Endothelial cell of umbilical vein (primary cell): ENCODE measurements at regions not wholly inside any gene's neighbourhood (a gene's known extent, or its start where the extent isn't known, plus 50 kb on each side); places are given as distances from the start of the nearest gene placed in this dataset.
A peak's percentile ranks its signal among the peaks of the same experiment; 100 is the strongest.

Source experiments
- BruUV-seq: library from RNA; stranded (reverse); fragments of 400-500 nt; replicated peaks from 2 replicates; lab custom pipeline; 2021; lab: Mats Ljungman, UMichigan
- CTCF ChIA-PET: fragments of 300-600, 350-600 bp; sonication (Branson Sonifier 250); formaldehyde crosslinking; loops from one replicate; lab custom pipeline; 2021; ENCODE audit warnings: antibody characterized with exemption, inconsistent platforms; lab: Charles Lee
- POLR2A ChIA-PET: fragments of 300-600, 350-600 bp; sonication (Branson Sonifier 250); formaldehyde crosslinking; loops from one replicate; lab custom pipeline; 2021; ENCODE audit warnings: antibody characterized with exemption, inconsistent platforms; lab: Charles Lee
- DNase-seq: peaks from one replicate; pipeline ENCODE4 v3.0.0-alpha.2; 2011; ENCODE audit warnings: low read depth, low spot score
- FAIRE-seq: peaks from 2 replicates; lab custom pipeline; 2011; peaks lifted over from hg19 to GRCh38; lab: Jason Lieb, UNC
- H2AFZ ChIP-seq: 2 replicates; pipeline ENCODE4 v1.6.0; 2012; ENCODE audit warnings: low read depth, low read length, control low read depth, inconsistent platforms
- H3K27ac ChIP-seq: 2 replicates; pipeline ENCODE4 v1.5.1; 2011; ENCODE audit warnings: low read depth, mild to moderate bottlenecking, control low read depth, low read length, moderate library complexity; ENCODE audit not compliant: insufficient read depth
- H3K27me3 ChIP-seq, 2 experiments: 2 replicates each; pipeline versions ENCODE4 v1.6.0 to v1.6.1; 2011; ENCODE audit warnings: low read length in 2 of 2, mixed read lengths in 1 of 2; ENCODE audit not compliant: control insufficient read depth in 2 of 2, insufficient read depth in 2 of 2
- H3K36me3 ChIP-seq, 2 experiments: 2 replicates in 1 of 2; 3 replicates in 1 of 2; pipeline ENCODE4 v1.5.1; 2011; ENCODE audit warnings: low read length in 2 of 2, mild to moderate bottlenecking in 1 of 2, moderate library complexity in 1 of 2; ENCODE audit not compliant: control insufficient read depth in 2 of 2, insufficient read depth in 2 of 2; ENCODE audit errors: extremely low read depth in 1 of 2
- H3K4me1 ChIP-seq: 3 replicates; pipeline ENCODE4 v1.5.1; 2011; ENCODE audit warnings: mild to moderate bottlenecking, low read length; ENCODE audit not compliant: control insufficient read depth, insufficient read depth; ENCODE audit errors: extremely low read depth
- H3K4me2 ChIP-seq: 2 replicates; pipeline ENCODE4 v1.6.1; 2011; ENCODE audit warnings: low read length, control low read depth, mixed read lengths; ENCODE audit not compliant: insufficient read depth
- H3K4me3 ChIP-seq, 3 experiments: fragments of 200-600 bp in 1 of 3; sonication (generic), shearing (Covaris generic) in 1 of 3; replicated peaks in 1 of 3; 2 replicates each; pipeline ENCODE4 v1.5.1; 2011 to 2016; ENCODE audit warnings: control low read depth in 3 of 3, low read length in 3 of 3, mild to moderate bottlenecking in 2 of 3, inconsistent platforms in 1 of 3, low read depth in 1 of 3, moderate library complexity in 1 of 3; ENCODE audit not compliant: insufficient read depth in 1 of 3
- H3K79me2 ChIP-seq: 2 replicates; pipeline ENCODE4 v1.6.0; 2012; ENCODE audit warnings: low read length, inconsistent platforms; ENCODE audit not compliant: control insufficient read depth, insufficient read depth
- H3K9ac ChIP-seq: replicated peaks from 2 replicates; pipeline ENCODE3; 2011; ENCODE audit warnings: low read length, control low read depth; ENCODE audit not compliant: insufficient read depth; ENCODE audit errors: extremely low read depth
- H3K9me1 ChIP-seq: replicated peaks from 3 replicates; pipeline ENCODE4 v1.6.0; 2011; ENCODE audit warnings: mild to moderate bottlenecking, low read length; ENCODE audit not compliant: control insufficient read depth, insufficient read depth; ENCODE audit errors: extremely low read depth
- H3K9me3 ChIP-seq: replicated peaks from 2 replicates; pipeline ENCODE4 v1.5.1; 2012; ENCODE audit warnings: low read length, inconsistent platforms; ENCODE audit not compliant: control insufficient read depth, insufficient read depth
- H4K20me1 ChIP-seq: replicated peaks from 2 replicates; pipeline ENCODE3; 2011; ENCODE audit warnings: mild to moderate bottlenecking, low read length; ENCODE audit not compliant: control insufficient read depth, insufficient read depth; ENCODE audit errors: extremely low read depth
- CTCF ChIP-seq, 2 donors: IDR thresholded peaks; 1 replicate in 1 of 2; 2 replicates in 1 of 2; pipeline ENCODE4 v1.5.1; 2011; ENCODE audit warnings: low read length in 2 of 2, mild to moderate bottlenecking in 2 of 2, moderate library complexity in 2 of 2, control low read depth in 1 of 2, inconsistent platforms in 1 of 2, low read depth in 1 of 2; ENCODE audit not compliant: insufficient read depth in 1 of 2; ENCODE audit errors: extremely low read depth in 1 of 2
- FOS ChIP-seq: IDR thresholded peaks from 2 replicates; pipeline ENCODE4 v1.6.1; 2011; ENCODE audit warnings: mild to moderate bottlenecking, low read length, moderate library complexity, borderline replicate concordance; ENCODE audit not compliant: insufficient read depth
- MYC ChIP-seq: IDR thresholded peaks from one replicate; pipeline ENCODE4 v1.6.1; 2011; ENCODE audit warnings: mild to moderate bottlenecking, low read depth, low read length
- POLR2A ChIP-seq: IDR thresholded peaks from 2 replicates; pipeline ENCODE4 v1.6.1; 2012; ENCODE audit warnings: low read depth, mild to moderate bottlenecking, control low read depth, low read length
- dilution Hi-C: fragments of 300-500 bp; cut with MboI; formaldehyde crosslinking; loops from one replicate; pipeline ENCODE4 v1.15.0; 2019; ENCODE audit warnings: low sequenced_read_pairs; ENCODE audit not compliant: extremely low pct_ligation_motif_present
- intact Hi-C: fragments of 100-400 bp; cut with micrococcal nuclease; formaldehyde crosslinking; loops from one replicate; pipeline ENCODE4 v1.10.0; 2022

GRCh38 chr2:109736177-109736827 lies 57.8 kb upstream of the RGPD5 start:
- Histone ChIP-seq H3K27me3 (peaks cover 0 to 4% of the 10 kb centered on the region in 2 experiments), H3K9me3 (no peaks in the 10 kb centered on the region), H3K79me2 (no peaks in the 10 kb centered on the region), H3K27ac (no peak overlapping the region), H3K36me3 (no peaks in the 10 kb centered on the region), H3K4me1 (no peaks in the 10 kb centered on the region), H3K4me2 (no peak overlapping the region), H3K4me3 (no peak overlapping the region), H2AFZ (no peak overlapping the region), H4K20me1 (no peaks in the 10 kb centered on the region), H3K9me1 (no peaks in the 10 kb centered on the region), H3K9ac (no peak overlapping the region)
- intact Hi-C loops, result loop anchor here (1.0 kb wide), 2 partner anchors 190 to 220 kb away; no protein-coding TSS in a partner anchor
- no TSS peak for BruUV-seq
- DNase-seq, result peak; percentile 73
- ChIA-PET POLR2A (no interaction called here), CTCF (interaction anchor here (0.6 to 4.2 kb wide), 32 partner anchors 9 to 808 kb away, joined by 3 to 191 read pairs (median 5); partner anchors contain the start of genes SEPTIN10 and SOWAHC)
- peak; percentile 47 for FAIRE-seq
- TF ChIP-seq FOS (no peak), POLR2A (no peak), MYC (no peak), CTCF (IDR thresholded peaks at IDR 0.05; ENCODE audit: extremely low read depth in 1 of 2, insufficient read depth in 1 of 2, low read depth in 1 of 2, low read length in 2 of 2) (peak; percentile 53 to 58)
- dilution Hi-C loops, result no loop called here
